ENCODE measurements at regions not wholly inside any gene's neighbourhood (a gene's known extent, or its start where the extent isn't known, plus 50 kb on each side); places are given as distances from the start of the nearest gene placed in this dataset.
A peak's percentile ranks its signal among the peaks of the same experiment; 100 is the strongest.

- Histone ChIP-seq H3K36me3 (ENCODE audit: low read depth) (no peaks in the 10 kb centered on the region), H3K4me3 (ENCODE audit: severe bottlenecking) (no peak overlapping the region), H3K27ac (ENCODE audit: poor library complexity, severe bottlenecking) (no peak overlapping the region), H3K27me3 (ENCODE audit: insufficient read depth, poor library complexity, severe bottlenecking) (no peaks in the 10 kb centered on the region), H3K4me1 (ENCODE audit: insufficient read depth, poor library complexity, severe bottlenecking) (no peaks in the 10 kb centered on the region), H3K9me3 (ENCODE audit: severe bottlenecking) (no peaks in the 10 kb centered on the region)
- no peak for ATAC-seq (ENCODE audit: low read depth)
- no peak for TF ChIP-seq CTCF (IDR thresholded peaks at IDR 0.05; ENCODE audit: poor library complexity, severe bottlenecking)
- DNase-seq (ENCODE audit: low spot score): no peak
Measured at GRCh38 chr21:29396951-29397455, 98.3 kb downstream of the BACH1 start.

- Histone ChIP-seq H3K27ac (ENCODE audit: poor library complexity, severe bottlenecking) (peak overlapping the region; percentile 33), H3K9me3 (ENCODE audit: severe bottlenecking) (no peaks in the 10 kb centered on the region), H3K27me3 (ENCODE audit: insufficient read depth, poor library complexity, severe bottlenecking) (no peaks in the 10 kb centered on the region), H3K36me3 (ENCODE audit: low read depth) (no peaks in the 10 kb centered on the region), H3K4me3 (ENCODE audit: severe bottlenecking) (no peak overlapping the region), H3K4me1 (ENCODE audit: insufficient read depth, poor library complexity, severe bottlenecking) (peaks cover 10% of the 10 kb centered on the region)
- no peak for ATAC-seq (ENCODE audit: low read depth)
- DNase-seq (ENCODE audit: low spot score): no peak
- no peak for TF ChIP-seq CTCF (IDR thresholded peaks at IDR 0.05; ENCODE audit: poor library complexity, severe bottlenecking)
Measured at GRCh38 chr21:29403301-29403700, 104.6 kb downstream of the BACH1 start.

- Histone ChIP-seq H3K9me3 (ENCODE audit: severe bottlenecking) (no peaks in the 10 kb centered on the region), H3K4me3 (ENCODE audit: severe bottlenecking) (no peak overlapping the region), H3K27ac (ENCODE audit: poor library complexity, severe bottlenecking) (peak overlapping the region; percentile 33), H3K4me1 (ENCODE audit: insufficient read depth, poor library complexity, severe bottlenecking) (peaks cover 10% of the 10 kb centered on the region), H3K27me3 (ENCODE audit: insufficient read depth, poor library complexity, severe bottlenecking) (no peaks in the 10 kb centered on the region), H3K36me3 (ENCODE audit: low read depth) (no peaks in the 10 kb centered on the region)
- ATAC-seq (ENCODE audit: low read depth): no peak
- no peak for DNase-seq (ENCODE audit: low spot score)
- no peak for TF ChIP-seq CTCF (IDR thresholded peaks at IDR 0.05; ENCODE audit: poor library complexity, severe bottlenecking)
Measured at GRCh38 chr21:29403922-29404538, 105.3 kb downstream of the BACH1 start.

GRCh38 chr21:29405503-29406122 is 106.9 kb downstream of the BACH1 start:
- Histone ChIP-seq H3K4me3 (ENCODE audit: severe bottlenecking) (no peak overlapping the region), H3K36me3 (ENCODE audit: low read depth) (no peaks in the 10 kb centered on the region), H3K4me1 (ENCODE audit: insufficient read depth, poor library complexity, severe bottlenecking) (peaks cover 10% of the 10 kb centered on the region), H3K27me3 (ENCODE audit: insufficient read depth, poor library complexity, severe bottlenecking) (no peaks in the 10 kb centered on the region), H3K9me3 (ENCODE audit: severe bottlenecking) (no peaks in the 10 kb centered on the region), H3K27ac (ENCODE audit: poor library complexity, severe bottlenecking) (no peak overlapping the region)
- ATAC-seq (ENCODE audit: low read depth): no peak
- no peak for TF ChIP-seq CTCF (IDR thresholded peaks at IDR 0.05; ENCODE audit: poor library complexity, severe bottlenecking)
- DNase-seq (ENCODE audit: low spot score): no peak

- Histone ChIP-seq H3K4me1 (ENCODE audit: insufficient read depth, poor library complexity, severe bottlenecking) (peaks cover 10% of the 10 kb centered on the region), H3K27me3 (ENCODE audit: insufficient read depth, poor library complexity, severe bottlenecking) (no peaks in the 10 kb centered on the region), H3K27ac (ENCODE audit: poor library complexity, severe bottlenecking) (no peak overlapping the region), H3K36me3 (ENCODE audit: low read depth) (no peaks in the 10 kb centered on the region), H3K9me3 (ENCODE audit: severe bottlenecking) (no peaks in the 10 kb centered on the region), H3K4me3 (ENCODE audit: severe bottlenecking) (no peak overlapping the region)
- DNase-seq (ENCODE audit: low spot score): no peak
- TF ChIP-seq CTCF (IDR thresholded peaks at IDR 0.05; ENCODE audit: poor library complexity, severe bottlenecking): no peak
- no peak for ATAC-seq (ENCODE audit: low read depth)
Measured at GRCh38 chr21:29406385-29406784, 107.7 kb downstream of the BACH1 start.

All from RWPE2 (cell line).